ENCODE measurements at regions not wholly inside any gene's neighbourhood (a gene's known extent, or its start where the extent isn't known, plus 50 kb on each side); places are given as distances from the start of the nearest gene placed in this dataset.

GRCh38 chr20:58001946-58002345, 226.5 kb downstream of the ANKRD60 start:
- TF ChIP-seq CTCF (IDR thresholded peaks at IDR 0.05), result no peak
- TF ChIP-seq POLR2A (IDR thresholded peaks at IDR 0.05; ENCODE audit: low read length), result no peak
- TF ChIP-seq CBX8 (IDR thresholded peaks at IDR 0.05), result no peak
- TF ChIP-seq EP300 (IDR thresholded peaks at IDR 0.05), result no peak

All from A549 (cell line).